SK-N-SH (cell line): ENCODE measurements at regions not wholly inside any gene's neighbourhood (a gene's known extent, or its start where the extent isn't known, plus 50 kb on each side); places are given as distances from the start of the nearest gene placed in this dataset.

ENCODE experiments used
- CTCF ChIA-PET: fragments of 300-600, 350-600 bp; formaldehyde crosslinking; extraction: SDS; loops from one replicate; lab custom pipeline; 2021; lab: Yijun Ruan, JAX
- POLR2A ChIA-PET: fragments of 350-600 bp; sonication (Branson Sonifier 250); formaldehyde crosslinking; extraction: SDS; loops from one replicate; lab custom pipeline; 2020; ENCODE audit warnings: antibody characterized with exemption, inconsistent platforms; lab: Yijun Ruan, JAX
- DNase-seq: peaks from one replicate; pipeline ENCODE4 v3.0.0; 2012
- H2AFZ ChIP-seq: fragments of 200-600 bp; sonication (generic); 2 replicates; pipeline ENCODE4 v1.8.1; 2016; ENCODE audit warnings: antibody characterized with exemption, mild to moderate bottlenecking, low read depth
- H3F3A ChIP-seq: fragments of 200-600 bp; sonication (generic); replicated peaks from 2 replicates; pipeline ENCODE3; 2016; ENCODE audit warnings: antibody characterized with exemption, mild to moderate bottlenecking; ENCODE audit not compliant: insufficient read depth
- H3K27ac ChIP-seq, 2 experiments: fragments of 200-500 bp in 1 of 2; fragments of 200-600 bp in 1 of 2; sonication (Bioruptor generic) in 1 of 2; sonication (generic), shearing (Covaris generic) in 1 of 2; 2 replicates each; pipeline versions ENCODE4 v1.5.1 to v1.6.1; 2014 to 2016; ENCODE audit warnings: low read depth in 2 of 2, inconsistent platforms in 1 of 2, low read length in 1 of 2, mild to moderate bottlenecking in 1 of 2, mixed read lengths in 1 of 2
- H3K27me3 ChIP-seq: fragments of 200-600 bp; sonication (generic), shearing (Covaris generic); 2 replicates; pipeline ENCODE4 v1.6.1; 2016; ENCODE audit warnings: mixed run types; ENCODE audit not compliant: insufficient read depth
- H3K36me3 ChIP-seq, 2 experiments: fragments of 200-500 bp in 1 of 2; fragments of 200-600 bp in 1 of 2; sonication (Bioruptor generic) in 1 of 2; sonication (generic) in 1 of 2; replicated peaks in 1 of 2; 2 replicates each; pipeline versions ENCODE3 to v1.5.1; 2014 to 2016; ENCODE audit warnings: low read length in 1 of 2, mild to moderate bottlenecking in 1 of 2; ENCODE audit not compliant: insufficient read depth in 2 of 2, control insufficient read depth in 1 of 2
- H3K4me1 ChIP-seq, 2 experiments: fragments of 200-500 bp in 1 of 2; fragments of 200-600 bp in 1 of 2; sonication (Bioruptor generic) in 1 of 2; sonication (generic), shearing (Covaris generic) in 1 of 2; 2 replicates each; pipeline versions ENCODE4 v1.5.1 to v1.6.1; 2014 to 2016; ENCODE audit warnings: low read depth in 1 of 2, low read length in 1 of 2, mixed run types in 1 of 2; ENCODE audit not compliant: insufficient read depth in 2 of 2, control insufficient read depth in 1 of 2
- H3K4me2 ChIP-seq: fragments of 200-600 bp; sonication (generic), shearing (Covaris generic); 2 replicates; pipeline ENCODE4 v1.6.1; 2017; ENCODE audit warnings: mixed run types
- H3K4me3 ChIP-seq, 2 experiments: fragments of 200-500 bp in 1 of 2; fragments of 200-600 bp in 1 of 2; sonication (Bioruptor generic) in 1 of 2; sonication (generic), shearing (Covaris generic) in 1 of 2; 2 replicates each; pipeline versions ENCODE4 v1.5.1 to v1.8.1; 2014 to 2016; ENCODE audit warnings: low read depth in 2 of 2, inconsistent platforms in 1 of 2, low read length in 1 of 2, mild to moderate bottlenecking in 1 of 2, mixed read lengths in 1 of 2, moderate library complexity in 1 of 2
- H3K79me2 ChIP-seq: fragments of 200-600 bp; sonication (generic); 2 replicates; pipeline ENCODE4 v1.8.1; 2017; ENCODE audit warnings: mild to moderate bottlenecking; ENCODE audit not compliant: insufficient read depth
- H3K9ac ChIP-seq: fragments of 200-600 bp; sonication (generic); 2 replicates; pipeline ENCODE4 v1.6.1; 2017; ENCODE audit warnings: mixed run types
- H3K9me2 ChIP-seq: fragments of 200-600 bp; sonication (generic); 2 replicates; pipeline ENCODE4 v1.6.1; 2017; ENCODE audit warnings: mixed run types
- H3K9me3 ChIP-seq: fragments of 200-600 bp; sonication (generic); 2 replicates; pipeline ENCODE4 v1.6.1; 2017; ENCODE audit warnings: mixed run types, mild to moderate bottlenecking, moderate library complexity
- H4K20me1 ChIP-seq: fragments of 200-600 bp; sonication (generic); 2 replicates; pipeline ENCODE4 v1.6.1; 2017; ENCODE audit warnings: mild to moderate bottlenecking, mixed run types; ENCODE audit not compliant: insufficient read depth
- CTCF ChIP-seq: fragments of 200-600 bp; sonication (generic); IDR thresholded peaks from 2 replicates; pipeline ENCODE4 v1.6.1; 2017; ENCODE audit warnings: antibody characterized with exemption, mild to moderate bottlenecking, moderate library complexity
- ELF1 ChIP-seq: IDR thresholded peaks from 2 replicates; pipeline ENCODE4 v1.4.0; 2012
- EZH2phosphoT487 ChIP-seq: fragments of 200-600 bp; sonication (generic); IDR thresholded peaks from 2 replicates; pipeline ENCODE4 v1.6.1; 2017; ENCODE audit warnings: low read depth, mixed run types, mild to moderate bottlenecking, antibody characterized with exemption, moderate library complexity, borderline replicate concordance
- GABPA ChIP-seq: IDR thresholded peaks from 2 replicates; pipeline ENCODE4 v1.4.0; 2012; ENCODE audit warnings: low read depth, mild to moderate bottlenecking
- GATA2 ChIP-seq: sonication (generic); formaldehyde crosslinking; IDR thresholded peaks from 2 replicates; pipeline ENCODE4 v1.5.0; 2020; ENCODE audit warnings: mild to moderate bottlenecking, missing genetic modification reagents
- IRF3 ChIP-seq: fragments of 150-350 bp; IDR thresholded peaks from 2 replicates; pipeline ENCODE4 v1.6.1; 2016; ENCODE audit warnings: mild to moderate bottlenecking, low read depth, low read length
- NFIC ChIP-seq: IDR thresholded peaks from 2 replicates; pipeline ENCODE4 v1.4.0; 2012; ENCODE audit warnings: borderline replicate concordance
- POLR2AphosphoS5 ChIP-seq: IDR thresholded peaks from 2 replicates; pipeline ENCODE4 v1.6.1; 2012; ENCODE audit warnings: low read depth, low read length
- RCOR1 ChIP-seq: fragments of 150-350 bp; IDR thresholded peaks from 2 replicates; pipeline ENCODE4 v1.6.1; 2017; ENCODE audit warnings: antibody characterized with exemption, low read length
- RFX5 ChIP-seq: IDR thresholded peaks from 2 replicates; pipeline ENCODE4 v1.6.1; 2012; ENCODE audit warnings: mild to moderate bottlenecking, improper control_type of control experiment, low read length
- RXRA ChIP-seq: IDR thresholded peaks from 2 replicates; pipeline ENCODE4 v1.4.0; 2012; ENCODE audit warnings: low read depth, mild to moderate bottlenecking, borderline replicate concordance
- SMC3 ChIP-seq: IDR thresholded peaks from 2 replicates; pipeline ENCODE4 v1.6.1; 2012; ENCODE audit warnings: low read depth, low read length, improper control_type of control experiment
- TAF1 ChIP-seq: IDR thresholded peaks from 2 replicates; pipeline ENCODE4 v1.6.1; 2012; ENCODE audit warnings: low read depth, mild to moderate bottlenecking, low read length, moderate library complexity, borderline replicate concordance
- TCF12 ChIP-seq: IDR thresholded peaks from 2 replicates; pipeline ENCODE4 v1.4.0; 2012
- WGBS: methylation state at CpG from one replicate; pipeline ENCODE4 v1.1.6; 2017; ENCODE audit warnings: low lambda C conversion rate; 5-methylcytosine and 5-hydroxymethylcytosine counted together
- TF ChIP-seq, protein P1 (sequence below): IDR thresholded peaks from 2 replicates; pipeline ENCODE4 v1.4.0; 2012; ENCODE audit warnings: low read depth, borderline replicate concordance
- TF ChIP-seq, protein P2 (sequence below): IDR thresholded peaks from 2 replicates; pipeline ENCODE4 v1.4.0; 2012; ENCODE audit warnings: low read depth, borderline replicate concordance

GRCh38 chr6:21491955-21492354 lies 101.6 kb upstream of the SOX4 start:
- no peaks in the 10 kb centered on the region for H3K9me3 ChIP-seq
- TF ChIP-seq, protein P1, sequence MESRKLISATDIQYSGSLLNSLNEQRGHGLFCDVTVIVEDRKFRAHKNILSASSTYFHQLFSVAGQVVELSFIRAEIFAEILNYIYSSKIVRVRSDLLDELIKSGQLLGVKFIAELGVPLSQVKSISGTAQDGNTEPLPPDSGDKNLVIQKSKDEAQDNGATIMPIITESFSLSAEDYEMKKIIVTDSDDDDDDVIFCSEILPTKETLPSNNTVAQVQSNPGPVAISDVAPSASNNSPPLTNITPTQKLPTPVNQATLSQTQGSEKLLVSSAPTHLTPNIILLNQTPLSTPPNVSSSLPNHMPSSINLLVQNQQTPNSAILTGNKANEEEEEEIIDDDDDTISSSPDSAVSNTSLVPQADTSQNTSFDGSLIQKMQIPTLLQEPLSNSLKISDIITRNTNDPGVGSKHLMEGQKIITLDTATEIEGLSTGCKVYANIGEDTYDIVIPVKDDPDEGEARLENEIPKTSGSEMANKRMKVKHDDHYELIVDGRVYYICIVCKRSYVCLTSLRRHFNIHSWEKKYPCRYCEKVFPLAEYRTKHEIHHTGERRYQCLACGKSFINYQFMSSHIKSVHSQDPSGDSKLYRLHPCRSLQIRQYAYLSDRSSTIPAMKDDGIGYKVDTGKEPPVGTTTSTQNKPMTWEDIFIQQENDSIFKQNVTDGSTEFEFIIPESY = no peak
- TF ChIP-seq CTCF (no peak), TCF12 (no peak), POLR2AphosphoS5 (no peak), GATA2 (CRISPR knock-in tag) (no peak), GABPA (no peak), RFX5 (no peak), RCOR1 (no peak), ELF1 (no peak)
- TF ChIP-seq, protein P2, sequence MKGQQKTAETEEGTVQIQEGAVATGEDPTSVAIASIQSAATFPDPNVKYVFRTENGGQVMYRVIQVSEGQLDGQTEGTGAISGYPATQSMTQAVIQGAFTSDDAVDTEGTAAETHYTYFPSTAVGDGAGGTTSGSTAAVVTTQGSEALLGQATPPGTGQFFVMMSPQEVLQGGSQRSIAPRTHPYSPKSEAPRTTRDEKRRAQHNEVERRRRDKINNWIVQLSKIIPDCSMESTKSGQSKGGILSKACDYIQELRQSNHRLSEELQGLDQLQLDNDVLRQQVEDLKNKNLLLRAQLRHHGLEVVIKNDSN = no peak
- H3K4me2 ChIP-seq = no peak overlapping the region
- H3K4me3 ChIP-seq = no peak overlapping the region
- 87% methylated on average over 3 of the region's 3 CpGs for WGBS
- H3K9ac ChIP-seq = no peak overlapping the region
- H3K27ac ChIP-seq = no peak overlapping the region
- no peak overlapping the region for H2AFZ ChIP-seq
- no peaks in the 10 kb centered on the region for H3K27me3 ChIP-seq
- ChIA-PET CTCF (no interaction called here), POLR2A (no interaction called here)
- no peaks in the 10 kb centered on the region for H3K79me2 ChIP-seq
- no peaks in the 10 kb centered on the region for H3K36me3 ChIP-seq
- H3K4me1 ChIP-seq = peaks cover 0 to 10% of the 10 kb centered on the region in 2 experiments; a peak in 2 of 4 replicates
- H3F3A ChIP-seq = no peaks in the 10 kb centered on the region
- DNase-seq = no peak
- no peaks in the 10 kb centered on the region for H3K9me2 ChIP-seq
- H4K20me1 ChIP-seq = no peaks in the 10 kb centered on the region

- Histone ChIP-seq H3K4me3 (no peak overlapping the region), H3K9me2 (no peaks in the 10 kb centered on the region), H3K79me2 (no peaks in the 10 kb centered on the region), H3K27me3 (no peaks in the 10 kb centered on the region), H3K9ac (no peak overlapping the region), H3K36me3 (no peaks in the 10 kb centered on the region), H3K4me1 (peaks cover 0 to 13% of the 10 kb centered on the region in 2 experiments; a peak in 2 of 4 replicates), H2AFZ (no peak overlapping the region), H4K20me1 (no peaks in the 10 kb centered on the region), H3K9me3 (no peaks in the 10 kb centered on the region), H3K4me2 (no peak overlapping the region), H3F3A (no peaks in the 10 kb centered on the region), H3K27ac (no peak overlapping the region)
- ChIA-PET CTCF (no interaction called here), POLR2A (no interaction called here)
- DNase-seq = no peak
- WGBS = 94% methylated on average over 2 of the region's 8 CpGs
- TF ChIP-seq NFIC = no peak
- TF ChIP-seq RXRA = no peak
- TF ChIP-seq IRF3 = no peak
- no peak for TF ChIP-seq SMC3
- TF ChIP-seq, protein P1 = no peak
- no peak for TF ChIP-seq CTCF
- no peak for TF ChIP-seq TAF1
- no peak for TF ChIP-seq EZH2phosphoT487
Observed at GRCh38 chr6:21494505-21494904, 99.0 kb upstream of the SOX4 start.
